ENCODE measurements at regions not wholly inside any gene's neighbourhood (a gene's known extent, or its start where the extent isn't known, plus 50 kb on each side); places are given as distances from the start of the nearest gene placed in this dataset.

GRCh38 chr22:22714600-22715335 lies 70.4 kb downstream of the GGTLC2 start:
- ChIA-PET CTCF (interaction anchor here (0.7 to 1.8 kb wide), 4 partner anchors 29 to 123 kb away, joined by 3 to 7 read pairs (median 4); no protein-coding TSS in a partner anchor), POLR2A (interaction anchor here (0.9 to 1.0 kb wide), 2 partner anchors 12 to 24 kb away, joined by 3 read pairs; no protein-coding TSS in a partner anchor)
- TF ChIP-seq ZNF426 (tag by site-specific recombination; IDR thresholded peaks at IDR 0.05): no peak
- TF ChIP-seq ZNF791 (tag by site-specific recombination; IDR thresholded peaks at IDR 0.05): no peak
- TF ChIP-seq ZBTB17 (tag by site-specific recombination; IDR thresholded peaks at IDR 0.05): no peak
- no peak for TF ChIP-seq REPIN1 (tag by site-specific recombination; IDR thresholded peaks at IDR 0.05; ENCODE audit: low read depth)
- no peak for TF ChIP-seq ZNF169 (tag by site-specific recombination; IDR thresholded peaks at IDR 0.05)
- TF ChIP-seq, protein P1, sequence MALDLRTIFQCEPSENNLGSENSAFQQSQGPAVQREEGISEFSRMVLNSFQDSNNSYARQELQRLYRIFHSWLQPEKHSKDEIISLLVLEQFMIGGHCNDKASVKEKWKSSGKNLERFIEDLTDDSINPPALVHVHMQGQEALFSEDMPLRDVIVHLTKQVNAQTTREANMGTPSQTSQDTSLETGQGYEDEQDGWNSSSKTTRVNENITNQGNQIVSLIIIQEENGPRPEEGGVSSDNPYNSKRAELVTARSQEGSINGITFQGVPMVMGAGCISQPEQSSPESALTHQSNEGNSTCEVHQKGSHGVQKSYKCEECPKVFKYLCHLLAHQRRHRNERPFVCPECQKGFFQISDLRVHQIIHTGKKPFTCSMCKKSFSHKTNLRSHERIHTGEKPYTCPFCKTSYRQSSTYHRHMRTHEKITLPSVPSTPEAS (tag by site-specific recombination; IDR thresholded peaks at IDR 0.05): no peak
- no peak for TF ChIP-seq ZNF600 (tag by site-specific recombination; IDR thresholded peaks at IDR 0.05)
- TF ChIP-seq, protein P2, sequence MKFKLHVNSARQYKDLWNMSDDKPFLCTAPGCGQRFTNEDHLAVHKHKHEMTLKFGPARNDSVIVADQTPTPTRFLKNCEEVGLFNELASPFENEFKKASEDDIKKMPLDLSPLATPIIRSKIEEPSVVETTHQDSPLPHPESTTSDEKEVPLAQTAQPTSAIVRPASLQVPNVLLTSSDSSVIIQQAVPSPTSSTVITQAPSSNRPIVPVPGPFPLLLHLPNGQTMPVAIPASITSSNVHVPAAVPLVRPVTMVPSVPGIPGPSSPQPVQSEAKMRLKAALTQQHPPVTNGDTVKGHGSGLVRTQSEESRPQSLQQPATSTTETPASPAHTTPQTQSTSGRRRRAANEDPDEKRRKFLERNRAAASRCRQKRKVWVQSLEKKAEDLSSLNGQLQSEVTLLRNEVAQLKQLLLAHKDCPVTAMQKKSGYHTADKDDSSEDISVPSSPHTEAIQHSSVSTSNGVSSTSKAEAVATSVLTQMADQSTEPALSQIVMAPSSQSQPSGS (tag by site-specific recombination; IDR thresholded peaks at IDR 0.05; ENCODE audit: low read depth): no peak
- no peak for TF ChIP-seq ZNF514 (tag by site-specific recombination; IDR thresholded peaks at IDR 0.05)
- Histone ChIP-seq H3K4me1 (ENCODE audit: control insufficient read depth, insufficient read depth, low read length) (no peaks in the 10 kb centered on the region), H3K4me3 (ENCODE audit: low read depth, low read length) (no peak overlapping the region), H3K9me3 (ENCODE audit: control insufficient read depth, insufficient read depth, low read depth, low read length) (no peaks in the 10 kb centered on the region), H3K27ac (ENCODE audit: extremely low read depth, low read depth, low read length) (no peak overlapping the region), H3K36me3 (ENCODE audit: control insufficient read depth in 2 of 2, insufficient read depth in 1 of 2, low read length in 2 of 2) (no peaks in the 10 kb centered on the region)

DNA sequence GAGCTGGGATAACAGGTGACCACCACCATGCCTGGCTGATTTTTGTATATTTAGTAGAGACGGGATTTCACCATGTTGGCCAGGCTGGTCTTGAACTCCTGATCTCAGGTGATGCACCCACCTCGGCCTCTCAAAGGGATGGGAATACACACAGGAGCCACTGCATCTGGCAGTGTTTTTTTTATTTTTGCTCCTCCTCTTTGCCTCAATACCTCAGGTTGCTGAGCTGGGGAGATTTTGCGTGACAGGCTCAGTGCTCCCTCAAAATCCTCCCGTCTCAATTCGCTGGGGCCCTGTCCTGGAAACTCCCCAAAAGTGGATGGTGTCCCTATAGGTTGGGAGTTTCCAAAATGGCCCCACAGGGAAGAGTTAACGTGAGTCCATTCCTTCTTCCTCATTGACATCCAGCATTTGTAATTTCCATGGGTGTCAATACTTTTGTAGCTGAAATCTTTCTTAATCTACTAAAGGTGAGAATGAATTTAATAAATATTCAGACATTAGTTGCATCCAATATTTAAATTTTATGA lies 71.8 kb downstream of the GGTLC2 start:
- Histone ChIP-seq H3K4me3 (ENCODE audit: low read depth, low read length) (no peak overlapping the region), H3K36me3 (ENCODE audit: control insufficient read depth in 2 of 2, insufficient read depth in 1 of 2, low read length in 2 of 2) (no peaks in the 10 kb centered on the region), H3K27ac (ENCODE audit: extremely low read depth, low read depth, low read length) (no peak overlapping the region), H3K9me3 (ENCODE audit: control insufficient read depth, insufficient read depth, low read depth, low read length) (no peaks in the 10 kb centered on the region), H3K4me1 (ENCODE audit: control insufficient read depth, insufficient read depth, low read length) (no peaks in the 10 kb centered on the region)
- POLR2A ChIA-PET: no interaction called here
- CTCF ChIA-PET: interaction anchor here (0.9 to 1.4 kb wide), 2 partner anchors 37 to 50 kb away, joined by 4 to 5 read pairs; no protein-coding TSS in a partner anchor
- TF ChIP-seq IKZF3 (tag by site-specific recombination; IDR thresholded peaks at IDR 0.05) (no peak), ZNF366 (tag by site-specific recombination; conservative IDR thresholded peaks at IDR 0.05) (no peak), ZNF23 (tag by site-specific recombination; IDR thresholded peaks at IDR 0.05; ENCODE audit: borderline replicate concordance) (no peak), ZNF785 (tag by site-specific recombination; IDR thresholded peaks at IDR 0.05) (no peak), ZBTB8A (tag by site-specific recombination; IDR thresholded peaks at IDR 0.05) (no peak), GLIS2 (tag by site-specific recombination; IDR thresholded peaks at IDR 0.05) (no peak), ZNF114 (tag by site-specific recombination; IDR thresholded peaks at IDR 0.05) (no peak), ZIC2 (tag by site-specific recombination; IDR thresholded peaks at IDR 0.05) (no peak), ZNF280C (tag by site-specific recombination; IDR thresholded peaks at IDR 0.05) (no peak), TCF7L2 (IDR thresholded peaks at IDR 0.05; ENCODE audit: borderline replicate concordance, low read depth, low read length) (no peak)
- TF ChIP-seq, protein P3, sequence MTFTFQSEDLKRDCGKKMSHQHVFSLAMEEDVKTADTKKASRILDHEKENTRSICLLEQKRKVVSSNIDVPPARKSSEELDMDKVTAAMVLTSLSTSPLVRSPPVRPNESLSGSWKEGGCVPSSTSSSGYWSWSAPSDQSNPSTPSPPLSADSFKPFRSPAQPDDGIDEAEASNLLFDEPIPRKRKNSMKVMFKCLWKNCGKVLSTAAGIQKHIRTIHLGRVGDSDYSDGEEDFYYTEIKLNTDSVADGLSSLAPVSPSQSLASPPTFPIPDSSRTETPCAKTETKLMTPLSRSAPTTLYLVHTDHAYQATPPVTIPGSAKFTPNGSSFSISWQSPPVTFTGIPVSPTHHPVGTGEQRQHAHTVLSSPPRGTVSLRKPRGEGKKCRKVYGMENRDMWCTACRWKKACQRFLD (tag by site-specific recombination; IDR thresholded peaks at IDR 0.05): no peak

All from HEK293 (cell line).